ENCODE measurements at regions not wholly inside any gene's neighbourhood (a gene's known extent, or its start where the extent isn't known, plus 50 kb on each side); places are given as distances from the start of the nearest gene placed in this dataset.

DNA sequence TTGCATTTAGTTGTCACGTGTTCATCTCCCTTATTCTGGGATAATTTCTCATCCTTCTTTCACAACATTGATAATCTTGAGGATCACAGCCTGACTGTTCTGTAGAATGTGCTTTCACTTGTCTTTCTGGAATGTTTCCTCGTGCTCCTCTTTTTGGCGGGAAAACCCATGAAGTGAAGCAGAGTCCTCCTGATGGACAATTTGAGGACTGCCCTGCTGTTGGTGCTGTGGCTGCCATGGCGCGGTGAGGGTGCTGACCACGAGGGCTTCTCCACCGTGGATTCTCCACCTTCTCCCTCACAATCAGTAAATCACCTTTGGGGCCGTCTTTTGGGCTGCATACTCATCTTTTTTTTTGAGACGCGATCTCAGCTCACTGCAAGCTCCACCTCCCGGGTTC is 946.9 kb downstream of the BRD1 start:
- no peak overlapping the region for H3K4me3 ChIP-seq (ENCODE audit: low read depth, low read length)
- TF ChIP-seq CTCF (IDR thresholded peaks at IDR 0.05; ENCODE audit: low read depth, low read length, missing control alignments) = no peak
- DNase-seq (ENCODE audit: low read depth) = no peak

- no peak for TF ChIP-seq CTCF (IDR thresholded peaks at IDR 0.05; ENCODE audit: low read depth, low read length, missing control alignments)
- DNase-seq (ENCODE audit: low read depth) = no peak
- no peak overlapping the region for H3K4me3 ChIP-seq (ENCODE audit: low read depth, low read length)
Observed at GRCh38 chr22:48876951-48877350, 950.7 kb downstream of the BRD1 start.

DNA sequence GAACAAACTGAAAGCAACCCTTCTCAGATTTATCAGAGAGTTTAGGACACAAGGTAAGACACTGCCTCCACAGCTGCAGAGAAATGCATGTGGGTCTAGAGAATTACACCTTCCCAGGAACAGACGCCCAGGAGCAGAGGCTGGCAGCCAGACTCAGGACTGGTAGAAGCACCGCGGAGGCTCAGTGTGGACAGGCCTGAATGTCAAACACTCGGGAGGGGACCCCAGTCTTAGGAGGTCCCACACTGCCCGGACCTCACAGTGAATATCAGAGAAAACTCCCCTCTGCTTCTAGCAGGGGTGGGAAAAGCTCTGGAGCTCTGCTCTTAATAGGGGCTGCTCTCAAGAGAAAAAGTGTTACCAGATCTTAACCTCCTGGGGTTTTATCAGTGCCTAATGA is 952.7 kb downstream of the BRD1 start:
- DNase-seq (ENCODE audit: low read depth) = no peak
- TF ChIP-seq CTCF (IDR thresholded peaks at IDR 0.05; ENCODE audit: low read depth, low read length, missing control alignments) = no peak
- no peak overlapping the region for H3K4me3 ChIP-seq (ENCODE audit: low read depth, low read length)

- DNase-seq (ENCODE audit: low read depth) = no peak
- no peak overlapping the region for H3K4me3 ChIP-seq (ENCODE audit: low read depth, low read length)
- no peak for TF ChIP-seq CTCF (IDR thresholded peaks at IDR 0.05; ENCODE audit: low read depth, low read length, missing control alignments)
Observed at GRCh38 chr22:48873191-48873520, 954.5 kb downstream of the BRD1 start.

DNA sequence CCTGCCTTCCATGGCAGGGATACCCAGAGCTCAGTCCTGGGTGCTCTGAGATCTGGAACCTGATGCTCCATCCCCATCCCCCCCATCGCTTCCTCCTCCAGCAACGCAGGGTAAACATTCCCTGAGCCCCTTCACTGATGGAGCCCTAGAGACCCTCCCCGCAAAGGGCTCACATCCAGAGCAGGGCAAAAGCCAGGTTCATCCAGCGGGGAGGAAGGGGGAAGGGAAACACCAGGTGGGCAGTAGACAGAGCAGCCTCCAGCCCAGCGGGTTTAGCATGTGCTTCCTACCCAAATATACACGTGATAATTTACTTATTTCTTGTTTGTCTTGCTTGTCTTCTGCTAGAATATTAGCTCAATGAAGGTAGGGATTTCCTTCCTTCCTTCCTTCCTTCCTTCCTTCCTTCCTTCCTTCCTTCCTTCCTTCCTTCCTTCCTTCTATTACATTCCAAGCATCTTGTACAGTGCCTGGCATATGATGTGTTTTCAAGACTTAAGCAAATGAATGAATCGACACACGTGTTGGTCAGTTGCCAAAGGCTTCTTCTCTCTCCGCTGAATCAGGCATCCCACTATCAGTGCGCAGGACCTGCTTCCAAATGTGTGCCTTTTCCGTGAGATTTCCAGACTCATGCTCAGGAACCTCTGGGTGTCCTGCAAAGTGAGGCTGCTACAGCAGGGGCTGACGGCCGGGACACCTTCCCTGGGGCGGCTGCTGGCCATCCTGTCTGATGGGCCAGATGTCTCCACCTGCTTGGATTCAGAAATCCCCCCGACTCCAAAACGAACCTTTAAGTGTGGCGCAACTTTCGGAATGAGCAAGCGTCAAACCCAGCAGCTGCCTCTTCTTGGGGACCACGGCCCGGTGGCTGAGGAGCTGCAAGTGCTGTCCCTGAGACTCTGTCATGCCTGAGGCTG is 955.1 kb downstream of the BRD1 start:
- no peak overlapping the region for H3K4me3 ChIP-seq (ENCODE audit: low read depth, low read length)
- TF ChIP-seq CTCF (IDR thresholded peaks at IDR 0.05; ENCODE audit: low read depth, low read length, missing control alignments) = no peak
- no peak for DNase-seq (ENCODE audit: low read depth)

GRCh38 chr22:48871176-48871840 is 956.4 kb downstream of the BRD1 start:
- no peak for DNase-seq (ENCODE audit: low read depth)
- H3K4me3 ChIP-seq (ENCODE audit: low read depth, low read length) = no peak overlapping the region
- TF ChIP-seq CTCF (IDR thresholded peaks at IDR 0.05; ENCODE audit: low read depth, low read length, missing control alignments) = no peak
